ENCODE measurements at regions not wholly inside any gene's neighbourhood (a gene's known extent, or its start where the extent isn't known, plus 50 kb on each side); places are given as distances from the start of the nearest gene placed in this dataset.

GRCh38 chr2:8606226-8606625 lies 75.6 kb upstream of the ID2 start:
- Mint-ChIP-seq H3K4me3 (no peak overlapping the region), H3K27me3 (ENCODE audit: low read depth in 3 of 3) (peaks cover 0 to 4% (median 3%) of the 10 kb centered on the region in 3 donors), H3K36me3 (no peaks in the 10 kb centered on the region), H3K27ac (peak overlapping the region in 1 of 7 donors; percentile 41), H3K4me1 (peaks cover 29% of the 10 kb centered on the region), H3K9me3 (peaks cover 0 to 8% (median 5%) of the 10 kb centered on the region in 7 donors)
- Histone ChIP-seq H3K9ac (ENCODE audit: insufficient read depth, low read length, poor library complexity, severe bottlenecking) (no peak overlapping the region), H3K4me1 (ENCODE audit: control insufficient read depth in 1 of 2, insufficient read depth in 2 of 2, low read length in 2 of 2) (peaks cover 21 to 27% of the 10 kb centered on the region in 2 donors), H4K20me1 (ENCODE audit: insufficient read depth, low read length) (no peaks in the 10 kb centered on the region), H2AFZ (ENCODE audit: insufficient read depth, low read depth, low read length, poor library complexity, severe bottlenecking) (no peak overlapping the region), H3K79me2 (ENCODE audit: insufficient read depth, low read length) (no peaks in the 10 kb centered on the region), H3K9me3 (replicated peaks in 1 of 2; ENCODE audit: control insufficient read depth in 1 of 2, insufficient read depth in 1 of 2, low read length in 2 of 2) (peaks cover 0 to 4% of the 10 kb centered on the region in 2 donors), H3K4me2 (replicated peaks; ENCODE audit: extremely low read depth, low read length, poor library complexity, severe bottlenecking) (no peak overlapping the region), H3K4me3 (replicated peaks in 1 of 3; ENCODE audit: low read depth in 2 of 3, low read length in 3 of 3) (no peak overlapping the region), H3K27ac (ENCODE audit: low read depth in 1 of 2, low read length in 2 of 2) (no peak overlapping the region), H3K27me3 (ENCODE audit: control insufficient read depth in 2 of 2, insufficient read depth in 2 of 2, low read length in 2 of 2) (no peaks in the 10 kb centered on the region), H3K36me3 (replicated peaks in 1 of 2; ENCODE audit: control insufficient read depth in 1 of 2, insufficient read depth in 2 of 2, low read length in 2 of 2) (no peaks in the 10 kb centered on the region)
- WGBS (ENCODE audit: insufficient coverage) = 97% methylated on average over 5 of the region's 8 CpGs
- no peak for DNase-seq
- no peak for TF ChIP-seq CTCF (IDR thresholded peaks at IDR 0.05)
- intact Hi-C loops (cut with micrococcal nuclease) = loop anchor here in 1 of 2 donors (10.0 kb wide), 1 partner anchor 301 kb away; no protein-coding TSS in a partner anchor

GRCh38 chr2:8606649-8607550 lies 75.0 kb upstream of the ID2 start:
- no peak overlapping the region for H3K4me2 ChIP-seq (replicated peaks; ENCODE audit: extremely low read depth, low read length, poor library complexity, severe bottlenecking)
- no peak overlapping the region for H2AFZ ChIP-seq (ENCODE audit: insufficient read depth, low read depth, low read length, poor library complexity, severe bottlenecking)
- H4K20me1 ChIP-seq (ENCODE audit: insufficient read depth, low read length) = no peaks in the 10 kb centered on the region
- H3K36me3 Mint-ChIP-seq = no peaks in the 10 kb centered on the region
- H3K9ac ChIP-seq (ENCODE audit: insufficient read depth, low read length, poor library complexity, severe bottlenecking) = no peak overlapping the region
- H3K36me3 ChIP-seq (replicated peaks in 1 of 2; ENCODE audit: control insufficient read depth in 1 of 2, insufficient read depth in 2 of 2, low read length in 2 of 2) = no peaks in the 10 kb centered on the region
- no peak for TF ChIP-seq CTCF (IDR thresholded peaks at IDR 0.05)
- H3K4me1 Mint-ChIP-seq = peaks cover 28% of the 10 kb centered on the region
- H3K79me2 ChIP-seq (ENCODE audit: insufficient read depth, low read length) = no peaks in the 10 kb centered on the region
- H3K4me3 ChIP-seq (replicated peaks in 1 of 3; ENCODE audit: low read depth in 2 of 3, low read length in 3 of 3) = no peak overlapping the region
- H3K9me3 Mint-ChIP-seq = peaks cover 0 to 8% (median 5%) of the 10 kb centered on the region in 7 donors
- intact Hi-C loops (cut with micrococcal nuclease) = loop anchor here in 1 of 2 donors (10.0 kb wide), 1 partner anchor 302 kb away; no protein-coding TSS in a partner anchor
- no peaks in the 10 kb centered on the region for H3K27me3 ChIP-seq (ENCODE audit: control insufficient read depth in 2 of 2, insufficient read depth in 2 of 2, low read length in 2 of 2)
- no peak overlapping the region for H3K4me3 Mint-ChIP-seq
- peak overlapping the region in 1 of 7 donors; percentile 41 for H3K27ac Mint-ChIP-seq
- peaks cover 0 to 4% (median 3%) of the 10 kb centered on the region in 3 donors for H3K27me3 Mint-ChIP-seq (ENCODE audit: low read depth in 3 of 3)
- H3K27ac ChIP-seq (ENCODE audit: low read depth in 1 of 2, low read length in 2 of 2) = no peak overlapping the region
- WGBS (ENCODE audit: insufficient coverage) = 86% methylated on average over 18 of the region's 20 CpGs
- H3K9me3 ChIP-seq (replicated peaks in 1 of 2; ENCODE audit: control insufficient read depth in 1 of 2, insufficient read depth in 1 of 2, low read length in 2 of 2) = peaks cover 0 to 5% of the 10 kb centered on the region in 2 donors
- H3K4me1 ChIP-seq (ENCODE audit: control insufficient read depth in 1 of 2, insufficient read depth in 2 of 2, low read length in 2 of 2) = peaks cover 20 to 25% of the 10 kb centered on the region in 2 donors
- no peak for DNase-seq

Data from CD14-positive monocyte (primary cell).